Ovary (tissue), 3 donors: ENCODE measurements at regions not wholly inside any gene's neighbourhood (a gene's known extent, or its start where the extent isn't known, plus 50 kb on each side); places are given as distances from the start of the nearest gene placed in this dataset.
"Not testable (repeated sequence)": the region's sequence is repeated elsewhere in the genome, so short reads cannot be mapped to it uniquely, and the experiment has no call there.

Source experiments
- CTCF ChIP-seq, 3 donors: fragments of 450-650 bp in 2 of 3; fragments of 200-600 bp in 1 of 3; IDR thresholded peaks; one replicate each; pipeline versions ENCODE4 v1.5.1 to v1.8.0; 2016 to 2022; ENCODE audit warnings: antibody characterized with exemption in 3 of 3, mild to moderate bottlenecking in 1 of 3
- EP300 ChIP-seq: sonication (generic); formaldehyde crosslinking; IDR thresholded peaks from one replicate; pipeline ENCODE4 v1.6.1; 2017; ENCODE audit warnings: antibody characterized with exemption
- POLR2A ChIP-seq: fragments of 450-650 bp; IDR thresholded peaks from one replicate; pipeline ENCODE4 v1.6.1; 2017; ENCODE audit warnings: antibody characterized with exemption, mild to moderate bottlenecking, moderate library complexity
- donor health status: DM: no; HTN: no; CAD: no.

- TF ChIP-seq CTCF (IDR thresholded peaks at IDR 0.05); POLR2A; EP300: not testable (repeated sequence)
These were observed 664.6 kb downstream of the NUP35 start for GRCh38 chr2:183788796-183789195.
